Heart left ventricle (tissue), 16 donors: ENCODE measurements at regions not wholly inside any gene's neighbourhood (a gene's known extent, or its start where the extent isn't known, plus 50 kb on each side); places are given as distances from the start of the nearest gene placed in this dataset.
"Not testable (repeated sequence)": the region's sequence is repeated elsewhere in the genome, so short reads cannot be mapped to it uniquely, and the experiment has no call there.

Source experiments
- ATAC-seq, 4 donors: fragments of 200-7000 bp; cut with Tn5 transposase; one replicate each; pipeline ENCODE4 v1.9.1; 2020 to 2022; ENCODE audit warnings: moderate library complexity in 4 of 4, mild to moderate bottlenecking in 3 of 4, moderate number of reproducible peaks in 1 of 4
- DNase-seq, 5 donors: peaks; one replicate each; pipeline ENCODE4 v3.0.0-alpha.2; 2020
- H3K27ac ChIP-seq, 12 donors: fragments of 200-600 bp; sonication (generic) in 4 of 12; one replicate each; pipeline versions ENCODE4 v1.5.0 to v1.8.0; 2016 to 2022; ENCODE audit warnings: mild to moderate bottlenecking in 2 of 12
- H3K27me3 ChIP-seq, 9 donors: fragments of 200-600 bp; sonication (generic) in 2 of 9; one replicate each; pipeline versions ENCODE4 v1.5.1 to v1.8.0; 2016 to 2022; ENCODE audit warnings: mild to moderate bottlenecking in 3 of 9
- H3K36me3 ChIP-seq, 9 donors: fragments of 200-600 bp; sonication (generic) in 2 of 9; one replicate each; pipeline versions ENCODE4 v1.5.0 to v1.8.0; 2018 to 2022; ENCODE audit warnings: mild to moderate bottlenecking in 2 of 9
- H3K4me1 ChIP-seq, 12 donors: fragments of 200-600 bp; sonication (generic) in 4 of 12; one replicate each; pipeline versions ENCODE4 v1.5.0 to v1.8.0; 2016 to 2022; ENCODE audit warnings: mild to moderate bottlenecking in 3 of 12
- H3K4me3 ChIP-seq, 12 donors: fragments of 200-600 bp; sonication (generic) in 4 of 12; one replicate each; pipeline versions ENCODE4 v1.5.0 to v1.8.0; 2017 to 2022; ENCODE audit warnings: mild to moderate bottlenecking in 9 of 12, moderate library complexity in 4 of 12
- H3K9me3 ChIP-seq, 12 donors: fragments of 200-600 bp; sonication (generic) in 4 of 12; one replicate each; pipeline versions ENCODE4 v1.5.0 to v1.8.0; 2016 to 2022; ENCODE audit warnings: mild to moderate bottlenecking in 1 of 12
- POLR2A ChIP-seq, 2 donors: fragments of 450-650 bp; IDR thresholded peaks; one replicate each; pipeline ENCODE4 v1.6.1; 2017; ENCODE audit warnings: antibody characterized with exemption in 2 of 2, mild to moderate bottlenecking in 2 of 2, moderate library complexity in 2 of 2
- WGBS, 4 donors: extraction: QIAGEN DNeasy Blood & Tissue Kit in 2 of 4; methylation state at CpG; one replicate each; pipeline versions ENCODE4 v1.1.5 to v1.1.7; 2013 to 2018; 5-methylcytosine and 5-hydroxymethylcytosine counted together
- intact Hi-C, 10 donors: fragments of 100-400 bp; cut with DNase I; formaldehyde crosslinking; loops; one replicate each; pipeline versions ENCODE4 v1.11.1 to v1.14.2; 2022
- TF ChIP-seq, protein P1 (sequence below), 12 donors: fragments of 200-600 bp; sonication (generic) in 4 of 12; IDR thresholded peaks; one replicate each; pipeline versions ENCODE4 v1.5.0 to v1.8.0; 2018 to 2022; ENCODE audit warnings: antibody characterized with exemption in 12 of 12, mild to moderate bottlenecking in 5 of 12
- donor health status: ischemic (EF 13 %, LVEDD 7.1; RV severe dilation, severe dysfunction).
- donor health status: healthy with polysubstance abuse.
- donor health status: DM: no; HTN: yes; CAD: no.
- donor health status: DM: no; HTN: no; CAD: no.
- donor health status: ischemic (EF 25% LVEDD 6.9; RV normal size, moderate dysfunction).
- donor health status: ischemic (EF 25% LVEDD 5.7; RV mildly dilated, moderate dysfunction).
- donor health status: healthy.
- donor health status: DM: yes; HTN: yes; CAD: no.
- donor health status: ischemic (EF 35%, LVEDD 5.7; RV mildly dilated, moderate dysfunction).
- donor health status: nonischemic (EF 11% LVEDD 7.7; RV severe dilation, severe dysfunction).
- donor health status: DM: yes; HTN: yes; CAD: no.
- donor health status: PGD.
- donor health status: ischemic (EF 29% LVEDD 5.4; RV normal size, mild dysfunction).
- donor health status: nonischemic (EF 23%, LVEDD 6.1; RV moderate dilation, normal function).

DNA sequence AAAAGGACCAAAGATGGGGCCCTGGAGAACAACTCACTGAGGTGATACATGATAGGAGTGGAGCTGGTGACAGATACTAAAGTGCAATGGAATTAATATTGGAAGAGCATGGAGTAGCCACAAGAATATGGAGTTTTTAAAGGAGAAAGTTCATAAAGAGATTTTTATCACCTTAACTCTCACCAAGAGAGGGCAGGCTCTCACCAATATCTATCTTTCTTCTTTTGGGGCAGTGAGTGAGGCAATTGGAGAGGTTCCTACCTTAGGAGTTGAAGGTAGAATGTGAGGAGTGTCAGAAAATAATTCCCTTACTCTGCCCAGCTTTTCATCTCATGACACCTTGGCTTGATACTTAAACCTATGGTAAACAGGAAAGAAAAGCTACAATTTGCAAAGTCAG lies 233.7 kb upstream of the CWC22 start:
- no peaks in the 10 kb centered on the region for H3K36me3 ChIP-seq
- H3K4me1 ChIP-seq: no peaks in the 10 kb centered on the region
- TF ChIP-seq, protein P1, sequence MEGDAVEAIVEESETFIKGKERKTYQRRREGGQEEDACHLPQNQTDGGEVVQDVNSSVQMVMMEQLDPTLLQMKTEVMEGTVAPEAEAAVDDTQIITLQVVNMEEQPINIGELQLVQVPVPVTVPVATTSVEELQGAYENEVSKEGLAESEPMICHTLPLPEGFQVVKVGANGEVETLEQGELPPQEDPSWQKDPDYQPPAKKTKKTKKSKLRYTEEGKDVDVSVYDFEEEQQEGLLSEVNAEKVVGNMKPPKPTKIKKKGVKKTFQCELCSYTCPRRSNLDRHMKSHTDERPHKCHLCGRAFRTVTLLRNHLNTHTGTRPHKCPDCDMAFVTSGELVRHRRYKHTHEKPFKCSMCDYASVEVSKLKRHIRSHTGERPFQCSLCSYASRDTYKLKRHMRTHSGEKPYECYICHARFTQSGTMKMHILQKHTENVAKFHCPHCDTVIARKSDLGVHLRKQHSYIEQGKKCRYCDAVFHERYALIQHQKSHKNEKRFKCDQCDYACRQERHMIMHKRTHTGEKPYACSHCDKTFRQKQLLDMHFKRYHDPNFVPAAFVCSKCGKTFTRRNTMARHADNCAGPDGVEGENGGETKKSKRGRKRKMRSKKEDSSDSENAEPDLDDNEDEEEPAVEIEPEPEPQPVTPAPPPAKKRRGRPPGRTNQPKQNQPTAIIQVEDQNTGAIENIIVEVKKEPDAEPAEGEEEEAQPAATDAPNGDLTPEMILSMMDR (IDR thresholded peaks at IDR 0.05): no peak
- no peak for TF ChIP-seq POLR2A (IDR thresholded peaks at IDR 0.05)
- no peak overlapping the region for H3K27ac ChIP-seq
- intact Hi-C loops: no loop called here
- ATAC-seq (no peak), DNase-seq (no peak)
- H3K27me3 ChIP-seq: no peaks in the 10 kb centered on the region
- peaks cover 0 to 2% (median 0%) of the 10 kb centered on the region in 12 donors for H3K9me3 ChIP-seq
- H3K4me3 ChIP-seq: no peak overlapping the region

DNA sequence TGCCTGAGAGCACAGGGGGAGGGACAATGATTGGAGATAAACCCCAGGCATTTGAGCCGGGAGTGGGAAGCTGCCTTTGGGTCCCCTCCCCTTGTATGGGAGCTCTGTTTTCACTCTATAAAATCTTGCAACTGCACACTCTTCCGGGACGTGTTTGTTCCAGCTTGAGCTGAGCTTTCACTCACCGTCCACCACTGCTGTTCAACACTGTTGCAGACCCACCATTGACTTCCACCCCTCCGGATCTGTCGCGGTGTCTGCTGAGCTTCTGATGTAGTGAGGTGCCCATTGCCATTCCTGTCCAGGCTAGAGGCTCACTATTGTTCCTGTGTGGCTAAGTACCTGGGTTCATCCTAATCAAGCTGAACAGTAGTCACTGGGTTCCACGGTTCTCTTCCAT lies 231.6 kb upstream of the CWC22 start:
- Histone ChIP-seq H3K4me3 (no peak overlapping the region), H3K36me3 (no peaks in the 10 kb centered on the region), H3K27me3 (no peaks in the 10 kb centered on the region), H3K27ac (no peak overlapping the region), H3K9me3 (peaks cover 0 to 2% (median 0%) of the 10 kb centered on the region in 12 donors), H3K4me1 (no peaks in the 10 kb centered on the region)
- ATAC-seq: no peak
- DNase-seq: no peak
- TF ChIP-seq POLR2A (IDR thresholded peaks at IDR 0.05): no peak
- TF ChIP-seq, protein P1 (IDR thresholded peaks at IDR 0.05): no peak
- WGBS, 4 donors: 88 to 92% (median 92%) methylated on average over 8 of the region's 8 CpGs
- intact Hi-C loops: no loop called here

DNA sequence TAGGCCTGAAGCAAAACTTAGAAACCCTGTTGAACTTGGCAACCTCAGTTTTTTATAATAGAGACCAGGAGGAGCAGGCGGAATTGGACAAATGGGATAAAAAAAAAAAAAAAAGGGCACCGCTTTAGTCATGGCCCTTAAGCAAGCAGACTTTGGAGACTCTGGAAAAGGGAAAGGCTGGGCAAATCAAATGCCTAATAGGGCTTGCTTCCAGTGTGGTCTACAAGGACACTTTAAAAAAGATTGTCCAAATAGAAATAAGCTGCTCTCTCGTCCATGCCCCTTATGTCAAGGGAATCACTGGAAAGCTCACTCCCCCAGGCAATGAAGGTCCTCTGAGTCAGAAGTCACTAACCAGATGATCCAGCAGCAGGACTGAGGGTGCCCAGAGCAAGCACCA lies 229.0 kb upstream of the CWC22 start:
- not testable (repeated sequence) for H3K27me3 ChIP-seq

DNA sequence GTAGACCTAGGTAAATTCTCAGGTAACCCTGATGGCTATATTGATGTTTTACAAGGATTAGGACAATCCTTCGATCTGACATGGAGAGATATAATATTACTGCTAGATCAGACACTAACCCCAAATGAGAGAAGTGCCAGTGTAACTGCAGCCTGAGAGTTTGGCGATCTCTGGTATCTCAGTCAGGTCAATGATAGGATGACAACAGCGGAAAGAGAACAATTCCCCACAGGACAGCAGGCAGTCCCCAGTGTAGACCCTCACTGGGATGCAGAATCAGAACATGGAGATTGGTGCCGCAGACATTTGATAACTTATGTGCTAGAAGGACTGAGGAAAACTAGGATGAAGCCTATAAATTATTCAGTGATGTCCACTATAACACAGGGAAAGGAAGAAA lies 228.4 kb upstream of the CWC22 start:
- H3K4me1 ChIP-seq, ATAC-seq, H3K27ac ChIP-seq, H3K4me3 ChIP-seq, H3K27me3 ChIP-seq, intact Hi-C loops, DNase-seq, H3K36me3 ChIP-seq, H3K9me3 ChIP-seq: not testable (repeated sequence)
- WGBS, 4 donors: 84 to 93% (median 90%) methylated on average over 4 of the region's 4 CpGs

More for the DNA sequence above, 229.0 kb upstream of the CWC22 start:
- H3K9me3 ChIP-seq, intact Hi-C loops, DNase-seq, H3K4me1 ChIP-seq, H3K27ac ChIP-seq, ATAC-seq, H3K4me3 ChIP-seq, H3K36me3 ChIP-seq: not testable (repeated sequence)
- 77 to 88% (median 83%) methylated on average over 3 of the region's 3 CpGs for WGBS, 4 donors

DNA sequence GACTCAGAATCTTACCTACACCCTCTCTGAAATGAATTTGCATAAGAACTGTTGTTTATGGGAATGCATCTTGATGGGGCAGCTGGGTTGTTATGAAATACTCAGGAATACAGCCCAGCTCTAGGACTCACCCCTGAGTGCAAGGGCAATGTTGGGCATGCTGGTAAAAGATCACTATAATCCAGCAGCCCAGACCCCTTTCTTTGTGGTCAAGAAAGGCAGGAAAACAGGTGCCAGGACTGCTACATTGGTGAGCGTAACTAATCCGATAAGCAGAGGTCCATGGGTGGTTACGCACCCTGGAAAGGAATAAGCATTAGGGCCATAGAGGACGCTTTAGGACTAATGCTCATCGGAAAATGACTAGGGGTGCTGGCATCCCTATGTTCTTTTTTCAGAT lies 227.9 kb upstream of the CWC22 start:
- intact Hi-C loops, H3K4me3 ChIP-seq, H3K9me3 ChIP-seq, H3K36me3 ChIP-seq, H3K27me3 ChIP-seq, ATAC-seq, DNase-seq, H3K27ac ChIP-seq, H3K4me1 ChIP-seq: not testable (repeated sequence)
- WGBS, 4 donors: 95 to 97% (median 95%) methylated on average over 5 of the region's 5 CpGs

DNA sequence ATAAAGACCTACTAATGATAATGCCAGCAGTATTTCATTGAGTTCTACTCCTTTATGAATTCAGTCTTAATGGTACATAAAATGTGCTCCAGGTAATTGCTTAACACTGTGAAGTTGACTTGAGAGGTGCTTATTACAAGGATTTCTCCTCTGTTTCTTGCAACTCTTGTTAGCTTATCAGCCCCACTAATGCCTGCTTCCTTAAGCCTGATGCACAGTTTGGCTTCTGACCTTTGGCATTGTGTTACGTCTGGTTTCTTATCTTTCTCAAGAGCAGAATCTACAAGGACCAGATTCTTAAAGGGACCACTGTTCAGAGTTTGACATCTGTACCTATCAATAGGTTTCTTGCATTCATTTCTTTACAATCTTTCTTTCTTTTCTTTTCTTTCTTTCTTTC lies 223.9 kb upstream of the CWC22 start:
- no peak overlapping the region for H3K27ac ChIP-seq
- DNase-seq (no peak), ATAC-seq (no peak)
- no peaks in the 10 kb centered on the region for H3K27me3 ChIP-seq
- no peaks in the 10 kb centered on the region for H3K9me3 ChIP-seq
- no peak overlapping the region for H3K4me3 ChIP-seq
- TF ChIP-seq POLR2A (IDR thresholded peaks at IDR 0.05): no peak
- TF ChIP-seq, protein P1 (IDR thresholded peaks at IDR 0.05): no peak
- intact Hi-C loops: no loop called here
- no peaks in the 10 kb centered on the region for H3K4me1 ChIP-seq
- H3K36me3 ChIP-seq: no peaks in the 10 kb centered on the region
- WGBS, 4 donors: 0 to 10% (median 6%) methylated on average over 1 of the region's 1 CpG
